Sigmoid colon (tissue), 3 donors: ENCODE measurements at regions not wholly inside any gene's neighbourhood (a gene's known extent, or its start where the extent isn't known, plus 50 kb on each side); places are given as distances from the start of the nearest gene placed in this dataset.

Experiments used
- POLR2A ChIP-seq, 2 donors: fragments of 450-650 bp; IDR thresholded peaks; one replicate each; pipeline ENCODE4 v1.6.1; 2016; ENCODE audit warnings: antibody characterized with exemption in 2 of 2, mild to moderate bottlenecking in 2 of 2, moderate library complexity in 2 of 2
- TF ChIP-seq, protein P1 (sequence below), 4 experiments: fragments of 450-650 bp in 3 of 4; fragments of 200-600 bp in 1 of 4; IDR thresholded peaks; one replicate each; pipeline ENCODE4 v1.5.1; 2016 to 2019; ENCODE audit warnings: antibody characterized with exemption in 4 of 4, mild to moderate bottlenecking in 3 of 4, moderate library complexity in 2 of 4

DNA sequence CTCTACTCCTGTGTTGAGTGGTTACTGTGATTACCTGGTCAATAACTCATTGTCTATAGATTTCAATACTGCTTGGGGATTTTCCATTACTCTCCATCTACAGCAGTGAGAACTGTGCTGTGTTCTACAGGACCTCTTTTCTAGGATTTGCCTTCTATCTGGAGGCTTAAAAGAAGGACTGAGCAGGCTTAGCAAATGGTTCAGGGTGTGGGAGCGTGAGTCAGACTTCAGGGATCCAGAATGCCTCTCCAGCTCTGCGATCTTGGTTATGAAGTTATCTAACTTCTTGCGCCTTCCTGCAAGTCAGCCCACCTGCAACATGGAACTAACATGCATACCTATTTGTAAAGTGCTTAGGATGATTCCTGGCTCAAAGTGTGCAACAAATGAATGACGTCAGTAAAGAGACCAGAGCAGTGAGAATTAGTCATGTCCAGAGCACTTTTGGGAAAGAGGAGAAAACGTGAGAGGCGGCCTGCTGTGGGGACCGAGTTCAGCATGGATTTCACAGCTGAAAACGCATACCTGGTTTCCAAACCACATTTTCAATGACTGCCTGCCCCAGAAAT is 610.1 kb upstream of the CDH4 start:
- TF ChIP-seq POLR2A (IDR thresholded peaks at IDR 0.05), result no peak
- TF ChIP-seq, protein P1, sequence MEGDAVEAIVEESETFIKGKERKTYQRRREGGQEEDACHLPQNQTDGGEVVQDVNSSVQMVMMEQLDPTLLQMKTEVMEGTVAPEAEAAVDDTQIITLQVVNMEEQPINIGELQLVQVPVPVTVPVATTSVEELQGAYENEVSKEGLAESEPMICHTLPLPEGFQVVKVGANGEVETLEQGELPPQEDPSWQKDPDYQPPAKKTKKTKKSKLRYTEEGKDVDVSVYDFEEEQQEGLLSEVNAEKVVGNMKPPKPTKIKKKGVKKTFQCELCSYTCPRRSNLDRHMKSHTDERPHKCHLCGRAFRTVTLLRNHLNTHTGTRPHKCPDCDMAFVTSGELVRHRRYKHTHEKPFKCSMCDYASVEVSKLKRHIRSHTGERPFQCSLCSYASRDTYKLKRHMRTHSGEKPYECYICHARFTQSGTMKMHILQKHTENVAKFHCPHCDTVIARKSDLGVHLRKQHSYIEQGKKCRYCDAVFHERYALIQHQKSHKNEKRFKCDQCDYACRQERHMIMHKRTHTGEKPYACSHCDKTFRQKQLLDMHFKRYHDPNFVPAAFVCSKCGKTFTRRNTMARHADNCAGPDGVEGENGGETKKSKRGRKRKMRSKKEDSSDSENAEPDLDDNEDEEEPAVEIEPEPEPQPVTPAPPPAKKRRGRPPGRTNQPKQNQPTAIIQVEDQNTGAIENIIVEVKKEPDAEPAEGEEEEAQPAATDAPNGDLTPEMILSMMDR (IDR thresholded peaks at IDR 0.05), result no peak
